OCI-LY3 (cell line): ENCODE measurements at regions not wholly inside any gene's neighbourhood (a gene's known extent, or its start where the extent isn't known, plus 50 kb on each side); places are given as distances from the start of the nearest gene placed in this dataset.

Experiments
- EZH2phosphoT487 ChIP-seq: fragments of 200-600 bp; shearing (Covaris generic); IDR thresholded peaks from 2 replicates; pipeline ENCODE4 v1.6.1; 2018; ENCODE audit warnings: antibody characterized with exemption, mixed run types, low read depth
- TF ChIP-seq, protein P1 (sequence below): fragments of 200-600, 300-600 bp; sonication (generic); IDR thresholded peaks from 2 replicates; pipeline ENCODE4 v1.5.1; 2014; ENCODE audit warnings: antibody characterized with exemption, low read length, low read depth

DNA sequence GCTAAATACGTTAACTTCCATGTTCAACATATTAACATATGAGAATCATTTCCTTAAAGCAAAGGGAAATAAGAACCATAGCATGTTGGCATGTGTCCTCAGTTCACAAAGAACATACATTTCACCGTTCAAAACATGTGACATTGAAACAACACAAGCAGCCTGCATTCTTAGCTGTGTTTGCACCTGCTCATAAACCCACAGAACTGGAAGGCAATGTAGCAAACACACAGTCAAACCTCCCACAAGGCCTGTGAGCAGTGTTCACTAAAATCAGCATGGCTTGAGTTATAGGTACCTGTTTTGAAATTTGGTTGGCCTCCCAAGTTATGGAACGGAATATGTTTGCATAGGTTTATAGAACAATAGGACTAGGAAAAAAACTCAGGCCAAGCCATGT lies 504.9 kb upstream of the AMELY start:
- TF ChIP-seq, protein P1, sequence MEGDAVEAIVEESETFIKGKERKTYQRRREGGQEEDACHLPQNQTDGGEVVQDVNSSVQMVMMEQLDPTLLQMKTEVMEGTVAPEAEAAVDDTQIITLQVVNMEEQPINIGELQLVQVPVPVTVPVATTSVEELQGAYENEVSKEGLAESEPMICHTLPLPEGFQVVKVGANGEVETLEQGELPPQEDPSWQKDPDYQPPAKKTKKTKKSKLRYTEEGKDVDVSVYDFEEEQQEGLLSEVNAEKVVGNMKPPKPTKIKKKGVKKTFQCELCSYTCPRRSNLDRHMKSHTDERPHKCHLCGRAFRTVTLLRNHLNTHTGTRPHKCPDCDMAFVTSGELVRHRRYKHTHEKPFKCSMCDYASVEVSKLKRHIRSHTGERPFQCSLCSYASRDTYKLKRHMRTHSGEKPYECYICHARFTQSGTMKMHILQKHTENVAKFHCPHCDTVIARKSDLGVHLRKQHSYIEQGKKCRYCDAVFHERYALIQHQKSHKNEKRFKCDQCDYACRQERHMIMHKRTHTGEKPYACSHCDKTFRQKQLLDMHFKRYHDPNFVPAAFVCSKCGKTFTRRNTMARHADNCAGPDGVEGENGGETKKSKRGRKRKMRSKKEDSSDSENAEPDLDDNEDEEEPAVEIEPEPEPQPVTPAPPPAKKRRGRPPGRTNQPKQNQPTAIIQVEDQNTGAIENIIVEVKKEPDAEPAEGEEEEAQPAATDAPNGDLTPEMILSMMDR, result no peak
- TF ChIP-seq EZH2phosphoT487, result no peak
